K562 (cell line): ENCODE measurements at regions not wholly inside any gene's neighbourhood (a gene's known extent, or its start where the extent isn't known, plus 50 kb on each side); places are given as distances from the start of the nearest gene placed in this dataset.

ENCODE experiments used
- ATAC-seq: fragments of 200-7000 bp; cut with Tn5 transposase; 3 replicates; pipeline ENCODE4 v1.9.1; 2020; ENCODE audit warnings: moderate library complexity
- BruUV-seq: library from RNA; stranded (reverse); fragments of 400-500 nt; replicated peaks from 2 replicates; lab custom pipeline; 2021; lab: Mats Ljungman, UMichigan
- CTCF ChIA-PET: fragments of 300-600 bp; formaldehyde crosslinking; extraction: SDS; loops from one replicate; lab custom pipeline; 2021; ENCODE audit warnings: low intra/inter-chr PET ratio; lab: Yijun Ruan, JAX
- POLR2A ChIA-PET: fragments of 300-600, 350-650 bp; sonication (Branson Sonifier 250); formaldehyde crosslinking; extraction: SDS; loops from one replicate; lab custom pipeline; 2021; ENCODE audit warnings: antibody characterized with exemption, inconsistent platforms; lab: Yijun Ruan, JAX
- DNase-seq, 4 experiments: peaks; one replicate each; pipeline versions ENCODE4 v3.0.0 to v3.0.0-alpha.2; 2011 to 2018; ENCODE audit warnings: low spot score in 3 of 4, mixed read lengths in 3 of 4; ENCODE audit errors: extremely low read depth in 1 of 4
- FAIRE-seq: peaks from 2 replicates; lab custom pipeline; 2011; peaks lifted over from hg19 to GRCh38; lab: Jason Lieb, UNC
- H2AFZ ChIP-seq: 2 replicates; pipeline ENCODE4 v1.6.0; 2011; ENCODE audit warnings: low read depth, low read length, control low read depth, inconsistent platforms
- H3K27ac ChIP-seq: fragments of 200-600 bp; 3 replicates; pipeline ENCODE4 v1.8.0; 2011; ENCODE audit warnings: low read depth, mild to moderate bottlenecking, control low read depth, inconsistent platforms, low read length, moderate library complexity, mixed read lengths; ENCODE audit errors: extremely low read depth
- H3K27me3 ChIP-seq, 2 experiments: fragments of 300-600 bp in 1 of 2; 2 replicates in 1 of 2; 3 replicates in 1 of 2; pipeline versions ENCODE4 v1.6.0 to v1.8.0; 2011; ENCODE audit warnings: inconsistent platforms in 2 of 2, low read length in 2 of 2, mild to moderate bottlenecking in 1 of 2, mixed read lengths in 1 of 2, moderate library complexity in 1 of 2; ENCODE audit not compliant: control insufficient read depth in 2 of 2, insufficient read depth in 2 of 2
- H3K36me3 ChIP-seq: fragments of 300-600 bp; 3 replicates; pipeline ENCODE4 v1.8.0; 2011; ENCODE audit warnings: mild to moderate bottlenecking, low read length, inconsistent platforms; ENCODE audit not compliant: control insufficient read depth, insufficient read depth
- H3K4me1 ChIP-seq, 2 experiments: fragments of 200-600 bp in 1 of 2; replicated peaks in 1 of 2; 2 replicates in 1 of 2; 3 replicates in 1 of 2; pipeline versions ENCODE4 v1.5.1 to v1.8.0; 2011; ENCODE audit warnings: inconsistent platforms in 2 of 2, low read length in 2 of 2, mild to moderate bottlenecking in 1 of 2, mixed read lengths in 1 of 2, moderate library complexity in 1 of 2; ENCODE audit not compliant: control insufficient read depth in 2 of 2, insufficient read depth in 2 of 2
- H3K4me2 ChIP-seq: 2 replicates; pipeline ENCODE4 v1.6.1; 2011; ENCODE audit warnings: low read length, control low read depth, inconsistent platforms, mixed read lengths; ENCODE audit not compliant: insufficient read depth
- H3K4me3 ChIP-seq: fragments of 200-600 bp; sonication (generic), shearing (Covaris generic); 2 replicates; pipeline ENCODE4 v1.5.1; 2016; ENCODE audit warnings: control low read depth, inconsistent platforms
- H3K79me2 ChIP-seq: fragments of 200-600 bp; 3 replicates; pipeline ENCODE4 v1.8.0; 2011; ENCODE audit warnings: low read length, inconsistent platforms; ENCODE audit not compliant: control insufficient read depth, insufficient read depth
- H3K9ac ChIP-seq, 2 experiments: 2 replicates each; pipeline versions ENCODE4 v1.6.0 to v1.6.1; 2011; ENCODE audit warnings: low read depth in 2 of 2, low read length in 2 of 2, control low read depth in 1 of 2, inconsistent platforms in 1 of 2, mild to moderate bottlenecking in 1 of 2, mixed read lengths in 1 of 2; ENCODE audit not compliant: insufficient read depth in 1 of 2
- H3K9me1 ChIP-seq: one replicate; pipeline ENCODE4 v1.6.0; 2011; ENCODE audit warnings: inconsistent platforms, mild to moderate bottlenecking, low read length, moderate library complexity; ENCODE audit not compliant: control insufficient read depth, insufficient read depth
- H3K9me3 ChIP-seq: replicated peaks from 2 replicates; pipeline ENCODE4 v1.5.1; 2011; ENCODE audit warnings: low read depth, low read length, inconsistent platforms; ENCODE audit not compliant: control insufficient read depth, insufficient read depth
- H4K20me1 ChIP-seq: replicated peaks from 2 replicates; pipeline ENCODE4 v1.6.1; 2011; ENCODE audit warnings: low read length, inconsistent platforms, mixed read lengths; ENCODE audit not compliant: control insufficient read depth, insufficient read depth
- ATF3 ChIP-seq, 2 experiments: fragments of 450-650 bp in 1 of 2; sonication (generic) in 1 of 2; formaldehyde crosslinking in 1 of 2; IDR thresholded peaks in 1 of 2; conservative IDR thresholded peaks in 1 of 2; 2 replicates each; pipeline versions ENCODE4 v1.6.1 to v1.8.1; 2016 to 2023; ENCODE audit warnings: mild to moderate bottlenecking in 2 of 2, moderate library complexity in 2 of 2, inconsistent platforms in 1 of 2, missing genetic modification reagents in 1 of 2
- CEBPB ChIP-seq: fragments of 450-650 bp; IDR thresholded peaks from 2 replicates; pipeline ENCODE4 v1.6.1; 2016; ENCODE audit warnings: missing genetic modification characterization, missing compliant biosample characterization
- CEBPG ChIP-seq, 3 experiments: fragments of 200-800 bp in 1 of 3; sonication (Bioruptor generic) in 1 of 3; sonication (generic) in 1 of 3; formaldehyde crosslinking in 1 of 3; IDR thresholded peaks in 2 of 3; conservative IDR thresholded peaks in 1 of 3; 2 replicates each; pipeline versions ENCODE4 v1.6.1 to v1.8.0; 2016 to 2022; ENCODE audit warnings: missing compliant biosample characterization in 2 of 3, missing genetic modification characterization in 2 of 3, mild to moderate bottlenecking in 1 of 3, missing genetic modification reagents in 1 of 3
- WGBS: fragments of 100-300 bp; shearing (Covaris generic); methylation state at CpG from one replicate; pipeline ENCODE4 v1.1.6; 2016; ENCODE audit warnings: low coverage, mixed read lengths; ENCODE audit not compliant: insufficient coverage; ENCODE audit errors: missing lambda C conversion rate; 5-methylcytosine and 5-hydroxymethylcytosine counted together
- in situ Hi-C: fragments of 300-500 bp; cut with MboI; formaldehyde crosslinking; loops from 4 replicates; pipeline ENCODE4 v1.15.0; 2018; ENCODE audit warnings: inconsistent platforms, mixed read lengths
- intact Hi-C: fragments of 100-400 bp; cut with micrococcal nuclease; formaldehyde crosslinking; loops from 2 replicates; pipeline ENCODE4 v1.14.2; 2022
- TF ChIP-seq, protein P1 (sequence below): fragments of 200-600 bp; sonication (generic); IDR thresholded peaks from one replicate; pipeline ENCODE4 v1.6.1; 2012; ENCODE audit warnings: mild to moderate bottlenecking, low read depth, low read length, inconsistent platforms

GRCh38 chr3:99505646-99506269 lies 132.6 kb upstream of the COL8A1 start:
- H3K9ac ChIP-seq = no peak overlapping the region
- H3K4me2 ChIP-seq = no peak overlapping the region
- ChIA-PET POLR2A (no interaction called here), CTCF (no interaction called here)
- no TSS peak for BruUV-seq
- no peaks in the 10 kb centered on the region for H3K36me3 ChIP-seq
- in situ Hi-C loops = no loop called here
- H3K9me3 ChIP-seq = no peaks in the 10 kb centered on the region
- H3K4me1 ChIP-seq = no peaks in the 10 kb centered on the region
- H4K20me1 ChIP-seq = no peaks in the 10 kb centered on the region
- DNase-seq = peak in 1 of 4 experiments; percentile 0
- no peak overlapping the region for H3K4me3 ChIP-seq
- WGBS = 0% methylated on average over 7 of the region's 7 CpGs
- no peaks in the 10 kb centered on the region for H3K9me1 ChIP-seq
- H2AFZ ChIP-seq = no peak overlapping the region
- no peaks in the 10 kb centered on the region for H3K79me2 ChIP-seq
- no peak overlapping the region for H3K27ac ChIP-seq
- ATAC-seq = no peak
- intact Hi-C loops = loop anchor here (10.0 kb wide), 1 partner anchor 279 kb away; no protein-coding TSS in a partner anchor
- no peaks in the 10 kb centered on the region for H3K27me3 ChIP-seq
- FAIRE-seq = no peak
- TF ChIP-seq ATF3 (IDR thresholded peaks at IDR 0.05) = peak; percentile 24; the same call in 1 of the 2 replicates
- TF ChIP-seq ATF3 (CRISPR knock-in tag; conservative IDR thresholded peaks at IDR 0.05) = no peak
- TF ChIP-seq, protein P1, sequence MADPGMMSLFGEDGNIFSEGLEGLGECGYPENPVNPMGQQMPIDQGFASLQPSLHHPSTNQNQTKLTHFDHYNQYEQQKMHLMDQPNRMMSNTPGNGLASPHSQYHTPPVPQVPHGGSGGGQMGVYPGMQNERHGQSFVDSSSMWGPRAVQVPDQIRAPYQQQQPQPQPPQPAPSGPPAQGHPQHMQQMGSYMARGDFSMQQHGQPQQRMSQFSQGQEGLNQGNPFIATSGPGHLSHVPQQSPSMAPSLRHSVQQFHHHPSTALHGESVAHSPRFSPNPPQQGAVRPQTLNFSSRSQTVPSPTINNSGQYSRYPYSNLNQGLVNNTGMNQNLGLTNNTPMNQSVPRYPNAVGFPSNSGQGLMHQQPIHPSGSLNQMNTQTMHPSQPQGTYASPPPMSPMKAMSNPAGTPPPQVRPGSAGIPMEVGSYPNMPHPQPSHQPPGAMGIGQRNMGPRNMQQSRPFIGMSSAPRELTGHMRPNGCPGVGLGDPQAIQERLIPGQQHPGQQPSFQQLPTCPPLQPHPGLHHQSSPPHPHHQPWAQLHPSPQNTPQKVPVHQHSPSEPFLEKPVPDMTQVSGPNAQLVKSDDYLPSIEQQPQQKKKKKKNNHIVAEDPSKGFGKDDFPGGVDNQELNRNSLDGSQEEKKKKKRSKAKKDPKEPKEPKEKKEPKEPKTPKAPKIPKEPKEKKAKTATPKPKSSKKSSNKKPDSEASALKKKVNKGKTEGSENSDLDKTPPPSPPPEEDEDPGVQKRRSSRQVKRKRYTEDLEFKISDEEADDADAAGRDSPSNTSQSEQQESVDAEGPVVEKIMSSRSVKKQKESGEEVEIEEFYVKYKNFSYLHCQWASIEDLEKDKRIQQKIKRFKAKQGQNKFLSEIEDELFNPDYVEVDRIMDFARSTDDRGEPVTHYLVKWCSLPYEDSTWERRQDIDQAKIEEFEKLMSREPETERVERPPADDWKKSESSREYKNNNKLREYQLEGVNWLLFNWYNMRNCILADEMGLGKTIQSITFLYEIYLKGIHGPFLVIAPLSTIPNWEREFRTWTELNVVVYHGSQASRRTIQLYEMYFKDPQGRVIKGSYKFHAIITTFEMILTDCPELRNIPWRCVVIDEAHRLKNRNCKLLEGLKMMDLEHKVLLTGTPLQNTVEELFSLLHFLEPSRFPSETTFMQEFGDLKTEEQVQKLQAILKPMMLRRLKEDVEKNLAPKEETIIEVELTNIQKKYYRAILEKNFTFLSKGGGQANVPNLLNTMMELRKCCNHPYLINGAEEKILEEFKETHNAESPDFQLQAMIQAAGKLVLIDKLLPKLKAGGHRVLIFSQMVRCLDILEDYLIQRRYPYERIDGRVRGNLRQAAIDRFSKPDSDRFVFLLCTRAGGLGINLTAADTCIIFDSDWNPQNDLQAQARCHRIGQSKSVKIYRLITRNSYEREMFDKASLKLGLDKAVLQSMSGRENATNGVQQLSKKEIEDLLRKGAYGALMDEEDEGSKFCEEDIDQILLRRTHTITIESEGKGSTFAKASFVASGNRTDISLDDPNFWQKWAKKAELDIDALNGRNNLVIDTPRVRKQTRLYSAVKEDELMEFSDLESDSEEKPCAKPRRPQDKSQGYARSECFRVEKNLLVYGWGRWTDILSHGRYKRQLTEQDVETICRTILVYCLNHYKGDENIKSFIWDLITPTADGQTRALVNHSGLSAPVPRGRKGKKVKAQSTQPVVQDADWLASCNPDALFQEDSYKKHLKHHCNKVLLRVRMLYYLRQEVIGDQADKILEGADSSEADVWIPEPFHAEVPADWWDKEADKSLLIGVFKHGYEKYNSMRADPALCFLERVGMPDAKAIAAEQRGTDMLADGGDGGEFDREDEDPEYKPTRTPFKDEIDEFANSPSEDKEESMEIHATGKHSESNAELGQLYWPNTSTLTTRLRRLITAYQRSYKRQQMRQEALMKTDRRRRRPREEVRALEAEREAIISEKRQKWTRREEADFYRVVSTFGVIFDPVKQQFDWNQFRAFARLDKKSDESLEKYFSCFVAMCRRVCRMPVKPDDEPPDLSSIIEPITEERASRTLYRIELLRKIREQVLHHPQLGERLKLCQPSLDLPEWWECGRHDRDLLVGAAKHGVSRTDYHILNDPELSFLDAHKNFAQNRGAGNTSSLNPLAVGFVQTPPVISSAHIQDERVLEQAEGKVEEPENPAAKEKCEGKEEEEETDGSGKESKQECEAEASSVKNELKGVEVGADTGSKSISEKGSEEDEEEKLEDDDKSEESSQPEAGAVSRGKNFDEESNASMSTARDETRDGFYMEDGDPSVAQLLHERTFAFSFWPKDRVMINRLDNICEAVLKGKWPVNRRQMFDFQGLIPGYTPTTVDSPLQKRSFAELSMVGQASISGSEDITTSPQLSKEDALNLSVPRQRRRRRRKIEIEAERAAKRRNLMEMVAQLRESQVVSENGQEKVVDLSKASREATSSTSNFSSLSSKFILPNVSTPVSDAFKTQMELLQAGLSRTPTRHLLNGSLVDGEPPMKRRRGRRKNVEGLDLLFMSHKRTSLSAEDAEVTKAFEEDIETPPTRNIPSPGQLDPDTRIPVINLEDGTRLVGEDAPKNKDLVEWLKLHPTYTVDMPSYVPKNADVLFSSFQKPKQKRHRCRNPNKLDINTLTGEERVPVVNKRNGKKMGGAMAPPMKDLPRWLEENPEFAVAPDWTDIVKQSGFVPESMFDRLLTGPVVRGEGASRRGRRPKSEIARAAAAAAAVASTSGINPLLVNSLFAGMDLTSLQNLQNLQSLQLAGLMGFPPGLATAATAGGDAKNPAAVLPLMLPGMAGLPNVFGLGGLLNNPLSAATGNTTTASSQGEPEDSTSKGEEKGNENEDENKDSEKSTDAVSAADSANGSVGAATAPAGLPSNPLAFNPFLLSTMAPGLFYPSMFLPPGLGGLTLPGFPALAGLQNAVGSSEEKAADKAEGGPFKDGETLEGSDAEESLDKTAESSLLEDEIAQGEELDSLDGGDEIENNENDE = no peak
- no peak for TF ChIP-seq CEBPG (CRISPR knock-in tag; IDR thresholded peaks at IDR 0.05)
- 0 out of 4 replicates have a peak, but pooled peaks have one; percentile 38 to 43 for TF ChIP-seq CEBPG (tag; conservative IDR thresholded peaks at IDR 0.05 in 1 of 2, IDR thresholded peaks at IDR 0.05 in 1 of 2)
- peak; percentile 45; the same call in 1 of the 2 replicates for TF ChIP-seq CEBPB (tag)
